Peyer's patch (tissue), 4 donors: ENCODE measurements at regions not wholly inside any gene's neighbourhood (a gene's known extent, or its start where the extent isn't known, plus 50 kb on each side); places are given as distances from the start of the nearest gene placed in this dataset.

ENCODE experiments used
- DNase-seq, 3 donors: peaks; one replicate each; pipeline ENCODE4 v3.0.0-alpha.2; 2017 to 2019
- H3K27ac ChIP-seq, 4 donors: fragments of 200-600 bp; sonication (generic); one replicate each; pipeline ENCODE4 v1.5.1; 2016 to 2019
- H3K27me3 ChIP-seq, 2 donors: fragments of 200-600 bp; sonication (generic); one replicate each; pipeline ENCODE4 v1.5.1; 2019
- H3K36me3 ChIP-seq, 3 donors: fragments of 200-600 bp; sonication (generic); one replicate each; pipeline ENCODE4 v1.5.1; 2016 to 2019
- H3K4me1 ChIP-seq, 4 donors: fragments of 200-600 bp; sonication (generic); one replicate each; pipeline ENCODE4 v1.5.1; 2016 to 2019
- H3K4me3 ChIP-seq, 4 donors: fragments of 200-600 bp; sonication (generic); 1 replicate in 3 of 4; 2 replicates in 1 of 4; pipeline ENCODE4 v1.5.1; 2016 to 2019; ENCODE audit warnings: mild to moderate bottlenecking in 1 of 4
- H3K9me3 ChIP-seq, 4 donors: fragments of 200-600 bp; sonication (generic); one replicate each; pipeline ENCODE4 v1.5.1; 2016 to 2019; ENCODE audit warnings: mild to moderate bottlenecking in 1 of 4
- CTCF ChIP-seq, 6 experiments: fragments of 450-650 bp in 4 of 6; fragments of 200-600 bp in 2 of 6; sonication (generic) in 1 of 6; IDR thresholded peaks; one replicate each; pipeline ENCODE4 v1.5.1; 2017 to 2019; ENCODE audit warnings: antibody characterized with exemption in 6 of 6, mild to moderate bottlenecking in 3 of 6, moderate library complexity in 1 of 6
- POLR2A ChIP-seq, 2 donors: fragments of 450-650 bp; IDR thresholded peaks; one replicate each; pipeline ENCODE4 v1.5.1; 2017; ENCODE audit warnings: antibody characterized with exemption in 2 of 2, mild to moderate bottlenecking in 2 of 2, moderate library complexity in 2 of 2

- H3K27ac ChIP-seq, result no peak overlapping the region
- H3K4me1 ChIP-seq, result no peaks in the 10 kb centered on the region
- TF ChIP-seq POLR2A (IDR thresholded peaks at IDR 0.05) (no peak), CTCF (IDR thresholded peaks at IDR 0.05) (no peak)
- H3K9me3 ChIP-seq, result no peaks in the 10 kb centered on the region
- H3K4me3 ChIP-seq, result no peak overlapping the region
- H3K27me3 ChIP-seq, result no peaks in the 10 kb centered on the region
- DNase-seq, result no peak
- H3K36me3 ChIP-seq, result no peaks in the 10 kb centered on the region
Observed at GRCh38 chr15:69861331-69862171, 236.2 kb downstream of the TLE3 start.

- TF ChIP-seq CTCF (IDR thresholded peaks at IDR 0.05), result no peak
- TF ChIP-seq POLR2A (IDR thresholded peaks at IDR 0.05), result no peak
- H3K27me3 ChIP-seq, result no peaks in the 10 kb centered on the region
- DNase-seq, result no peak
- no peaks in the 10 kb centered on the region for H3K36me3 ChIP-seq
- H3K9me3 ChIP-seq, result no peaks in the 10 kb centered on the region
- no peaks in the 10 kb centered on the region for H3K4me1 ChIP-seq
- H3K27ac ChIP-seq, result no peak overlapping the region
- no peak overlapping the region for H3K4me3 ChIP-seq
Observed at GRCh38 chr15:69862540-69862939, 235.2 kb downstream of the TLE3 start.

- no peak for DNase-seq
- Histone ChIP-seq H3K9me3 (no peaks in the 10 kb centered on the region), H3K36me3 (no peaks in the 10 kb centered on the region), H3K27ac (no peak overlapping the region), H3K4me1 (no peaks in the 10 kb centered on the region), H3K4me3 (no peak overlapping the region), H3K27me3 (no peaks in the 10 kb centered on the region)
- no peak for TF ChIP-seq POLR2A (IDR thresholded peaks at IDR 0.05)
- no peak for TF ChIP-seq CTCF (IDR thresholded peaks at IDR 0.05)
Observed at GRCh38 chr15:69863446-69863845, 234.3 kb downstream of the TLE3 start.

GRCh38 chr15:69865369-69865768, 232.3 kb downstream of the TLE3 start:
- no peaks in the 10 kb centered on the region for H3K36me3 ChIP-seq
- TF ChIP-seq CTCF (IDR thresholded peaks at IDR 0.05) (no peak), POLR2A (IDR thresholded peaks at IDR 0.05) (no peak)
- DNase-seq, result no peak
- H3K4me1 ChIP-seq, result no peaks in the 10 kb centered on the region
- no peaks in the 10 kb centered on the region for H3K9me3 ChIP-seq
- no peak overlapping the region for H3K27ac ChIP-seq
- no peaks in the 10 kb centered on the region for H3K27me3 ChIP-seq
- no peak overlapping the region for H3K4me3 ChIP-seq

GRCh38 chr15:69868756-69869155, 229.0 kb downstream of the TLE3 start:
- Histone ChIP-seq H3K4me1 (no peaks in the 10 kb centered on the region), H3K9me3 (peaks cover 0 to 4% (median 0%) of the 10 kb centered on the region in 4 donors), H3K27ac (no peak overlapping the region), H3K27me3 (no peaks in the 10 kb centered on the region), H3K36me3 (no peaks in the 10 kb centered on the region), H3K4me3 (no peak overlapping the region)
- DNase-seq, result no peak
- no peak for TF ChIP-seq CTCF (IDR thresholded peaks at IDR 0.05)
- TF ChIP-seq POLR2A (IDR thresholded peaks at IDR 0.05), result no peak
